SK-N-SH treated with all-trans-retinoic acid at 6 μM for 48 hours (cell line): ENCODE measurements at regions not wholly inside any gene's neighbourhood (a gene's known extent, or its start where the extent isn't known, plus 50 kb on each side); places are given as distances from the start of the nearest gene placed in this dataset.

Source experiments
- CREB5 ChIP-seq: fragments of 250-450 bp; sonication (Bioruptor Pico); IDR thresholded peaks from 2 replicates; pipeline ENCODE4 v1.5.1; 2020; ENCODE audit warnings: low read depth, mild to moderate bottlenecking, moderate library complexity
- CSDC2 ChIP-seq: fragments of 250-450 bp; sonication (Bioruptor Pico); IDR thresholded peaks from 2 replicates; pipeline ENCODE4 v1.5.0; 2020; ENCODE audit warnings: mild to moderate bottlenecking, moderate library complexity
- SNAI2 ChIP-seq: fragments of 250-450 bp; sonication (Bioruptor Pico); IDR thresholded peaks from 2 replicates; pipeline ENCODE4 v1.5.0; 2020; ENCODE audit warnings: mild to moderate bottlenecking, moderate library complexity
- TF ChIP-seq, protein P1 (sequence below): fragments of 250-450 bp; sonication (Bioruptor Pico); IDR thresholded peaks from 2 replicates; pipeline ENCODE4 v1.8.0; 2020; ENCODE audit warnings: mild to moderate bottlenecking, moderate library complexity, borderline replicate concordance

- TF ChIP-seq CREB5 (CRISPR knock-in tag): no peak
- TF ChIP-seq, protein P1, sequence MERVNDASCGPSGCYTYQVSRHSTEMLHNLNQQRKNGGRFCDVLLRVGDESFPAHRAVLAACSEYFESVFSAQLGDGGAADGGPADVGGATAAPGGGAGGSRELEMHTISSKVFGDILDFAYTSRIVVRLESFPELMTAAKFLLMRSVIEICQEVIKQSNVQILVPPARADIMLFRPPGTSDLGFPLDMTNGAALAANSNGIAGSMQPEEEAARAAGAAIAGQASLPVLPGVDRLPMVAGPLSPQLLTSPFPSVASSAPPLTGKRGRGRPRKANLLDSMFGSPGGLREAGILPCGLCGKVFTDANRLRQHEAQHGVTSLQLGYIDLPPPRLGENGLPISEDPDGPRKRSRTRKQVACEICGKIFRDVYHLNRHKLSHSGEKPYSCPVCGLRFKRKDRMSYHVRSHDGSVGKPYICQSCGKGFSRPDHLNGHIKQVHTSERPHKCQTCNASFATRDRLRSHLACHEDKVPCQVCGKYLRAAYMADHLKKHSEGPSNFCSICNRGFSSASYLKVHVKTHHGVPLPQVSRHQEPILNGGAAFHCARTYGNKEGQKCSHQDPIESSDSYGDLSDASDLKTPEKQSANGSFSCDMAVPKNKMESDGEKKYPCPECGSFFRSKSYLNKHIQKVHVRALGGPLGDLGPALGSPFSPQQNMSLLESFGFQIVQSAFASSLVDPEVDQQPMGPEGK (CRISPR knock-in tag): no peak
- no peak for TF ChIP-seq CSDC2 (CRISPR knock-in tag)
- TF ChIP-seq SNAI2 (CRISPR knock-in tag): no peak
Observed at GRCh38 chr5:173457482-173457881, 129.3 kb upstream of the STC2 start.
